Neural cell (in vitro differentiated cells): ENCODE measurements at regions not wholly inside any gene's neighbourhood (a gene's known extent, or its start where the extent isn't known, plus 50 kb on each side); places are given as distances from the start of the nearest gene placed in this dataset.

Experiments used
- H2AFZ ChIP-seq: fragments of 200-600, 300-800 bp; sonication (generic), shearing (Covaris generic); 2 replicates; pipeline ENCODE4 v1.6.0; 2014; ENCODE audit warnings: low read depth, mild to moderate bottlenecking, antibody characterized with exemption, low read length, moderate library complexity
- H3F3A ChIP-seq: fragments of 200-600 bp; shearing (Covaris generic); 2 replicates; pipeline ENCODE4 v1.6.1; 2016; ENCODE audit warnings: mild to moderate bottlenecking, moderate library complexity, mixed read lengths, antibody characterized with exemption, low read length; ENCODE audit not compliant: insufficient read depth, poor library complexity, severe bottlenecking
- H3K27ac ChIP-seq: fragments of 200-600, 300-800 bp; sonication (generic), shearing (Covaris generic); 2 replicates; pipeline ENCODE4 v1.5.1; 2014; ENCODE audit warnings: mild to moderate bottlenecking, low read length, moderate library complexity
- H3K27me3 ChIP-seq: fragments of 300-800, 200-600 bp; sonication (generic), shearing (Covaris generic); 2 replicates; pipeline ENCODE4 v1.6.0; 2014; ENCODE audit warnings: mild to moderate bottlenecking, low read depth, low read length, moderate library complexity; ENCODE audit not compliant: insufficient read depth
- H3K36me3 ChIP-seq: fragments of 300-800, 200-600 bp; sonication (generic), shearing (Covaris generic); 2 replicates; pipeline ENCODE4 v1.5.1; 2014; ENCODE audit warnings: mild to moderate bottlenecking, antibody characterized with exemption, low read length, moderate library complexity; ENCODE audit not compliant: insufficient read depth
- H3K4me2 ChIP-seq: fragments of 300-800, 200-600 bp; sonication (generic), shearing (Covaris generic); 2 replicates; pipeline ENCODE4 v1.6.0; 2014; ENCODE audit warnings: mild to moderate bottlenecking, low read length
- H3K4me3 ChIP-seq: fragments of 300-800, 200-600 bp; sonication (generic), shearing (Covaris generic); 2 replicates; pipeline ENCODE4 v1.5.1; 2014; ENCODE audit warnings: mild to moderate bottlenecking, low read length, moderate library complexity
- H3K79me2 ChIP-seq: fragments of 200-600 bp; shearing (Covaris generic); replicated peaks from 2 replicates; pipeline ENCODE4 v1.6.0; 2014; ENCODE audit warnings: mild to moderate bottlenecking, low read length, moderate library complexity; ENCODE audit not compliant: insufficient read depth
- H3K9ac ChIP-seq: fragments of 300-800, 200-600 bp; sonication (generic), shearing (Covaris generic); 2 replicates; pipeline ENCODE4 v1.6.1; 2016; ENCODE audit warnings: mild to moderate bottlenecking, low read length, mixed read lengths
- H3K9me2 ChIP-seq: fragments of 200-600 bp; shearing (Covaris generic); 2 replicates; pipeline ENCODE4 v1.6.1; 2016; ENCODE audit warnings: mild to moderate bottlenecking, low read length, mixed read lengths; ENCODE audit not compliant: insufficient read depth
- H3K9me3 ChIP-seq: fragments of 200-600, 300-800 bp; sonication (generic), shearing (Covaris generic); 2 replicates; pipeline ENCODE4 v1.6.1; 2016; ENCODE audit warnings: mild to moderate bottlenecking, mixed run types, low read length, moderate library complexity, mixed read lengths
- H4K20me1 ChIP-seq: fragments of 200-600 bp; shearing (Covaris generic); 2 replicates; pipeline ENCODE4 v1.6.1; 2016; ENCODE audit warnings: mild to moderate bottlenecking, mixed run types; ENCODE audit not compliant: insufficient read depth
- EP300 ChIP-seq: fragments of 450-650 bp; conservative IDR thresholded peaks from 2 replicates; pipeline ENCODE4 v1.6.1; 2014; ENCODE audit warnings: antibody characterized with exemption, mild to moderate bottlenecking, moderate library complexity; ENCODE audit not compliant: poor library complexity, severe bottlenecking
- EZH2 ChIP-seq: fragments of 200-600, 300-800 bp; shearing (Covaris generic), sonication (generic); IDR thresholded peaks from 2 replicates; pipeline ENCODE4 v1.6.1; 2014; ENCODE audit warnings: antibody characterized with exemption, low read length, borderline replicate concordance, mild to moderate bottlenecking; ENCODE audit not compliant: insufficient read depth, poor library complexity, severe bottlenecking
- MXI1 ChIP-seq: fragments of 450-650 bp; conservative IDR thresholded peaks from 2 replicates; pipeline ENCODE4 v1.6.1; 2014; ENCODE audit warnings: antibody characterized with exemption, mild to moderate bottlenecking; ENCODE audit not compliant: poor library complexity, severe bottlenecking
- POLR2AphosphoS5 ChIP-seq: IDR thresholded peaks from 2 replicates; pipeline ENCODE4 v1.6.1; 2012
- RAD21 ChIP-seq: fragments of 450-650 bp; conservative IDR thresholded peaks from 2 replicates; pipeline ENCODE4 v1.6.1; 2014; ENCODE audit warnings: antibody characterized with exemption, mild to moderate bottlenecking, moderate library complexity
- SMC3 ChIP-seq: fragments of 450-650 bp; conservative IDR thresholded peaks from 2 replicates; pipeline ENCODE4 v1.6.1; 2014; ENCODE audit warnings: antibody characterized with exemption, mild to moderate bottlenecking, moderate library complexity; ENCODE audit not compliant: poor library complexity
- TAF1 ChIP-seq: IDR thresholded peaks from 2 replicates; pipeline ENCODE4 v1.6.1; 2012; ENCODE audit warnings: low read depth
- TF ChIP-seq, protein P1 (sequence below): fragments of 450-650 bp; IDR thresholded peaks from 2 replicates; pipeline ENCODE4 v1.5.1; 2014; ENCODE audit warnings: antibody characterized with exemption, mild to moderate bottlenecking, moderate library complexity; ENCODE audit not compliant: poor library complexity, severe bottlenecking
- TF ChIP-seq, protein P2 (sequence below): IDR thresholded peaks from 2 replicates; pipeline ENCODE4 v1.6.1; 2012; ENCODE audit warnings: borderline replicate concordance

DNA sequence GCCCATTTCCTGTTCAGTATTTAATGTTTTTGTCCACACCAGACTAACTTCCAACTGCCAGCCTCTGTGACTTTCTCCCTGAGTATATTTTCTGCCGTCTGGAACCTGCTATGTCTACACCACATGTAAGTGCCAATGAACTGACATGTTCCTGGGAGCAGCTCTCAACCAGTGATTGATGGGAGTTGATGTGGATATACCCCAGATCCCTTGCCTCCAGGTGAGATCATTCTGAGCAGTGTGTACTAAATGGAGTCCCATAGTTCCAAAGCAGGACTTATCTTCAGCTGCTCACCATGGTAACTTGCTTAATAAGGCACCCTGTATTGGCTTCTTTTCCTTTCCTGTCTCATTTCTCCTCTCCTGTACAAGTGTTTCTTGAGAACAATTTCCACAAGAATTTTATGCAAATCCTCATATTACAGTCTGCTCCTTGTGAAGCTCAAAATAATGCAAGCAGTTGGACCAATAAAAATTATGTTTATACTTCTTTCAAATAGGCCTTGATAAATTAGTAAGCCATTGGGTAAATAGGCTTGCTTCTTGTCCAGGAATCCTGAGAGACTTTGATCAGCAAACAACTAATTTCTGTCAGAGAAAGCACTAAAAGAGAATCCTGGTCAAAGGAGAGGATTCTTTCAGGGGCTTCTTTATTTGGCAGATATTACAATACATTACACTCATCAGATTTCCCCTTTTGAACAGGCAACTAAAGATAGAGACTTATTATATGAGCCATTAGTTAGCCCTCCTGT is 911.7 kb upstream of the NDST4 start:
- no peak overlapping the region for H3K4me2 ChIP-seq
- H2AFZ ChIP-seq, result no peak overlapping the region
- no peaks in the 10 kb centered on the region for H3K9me3 ChIP-seq

DNA sequence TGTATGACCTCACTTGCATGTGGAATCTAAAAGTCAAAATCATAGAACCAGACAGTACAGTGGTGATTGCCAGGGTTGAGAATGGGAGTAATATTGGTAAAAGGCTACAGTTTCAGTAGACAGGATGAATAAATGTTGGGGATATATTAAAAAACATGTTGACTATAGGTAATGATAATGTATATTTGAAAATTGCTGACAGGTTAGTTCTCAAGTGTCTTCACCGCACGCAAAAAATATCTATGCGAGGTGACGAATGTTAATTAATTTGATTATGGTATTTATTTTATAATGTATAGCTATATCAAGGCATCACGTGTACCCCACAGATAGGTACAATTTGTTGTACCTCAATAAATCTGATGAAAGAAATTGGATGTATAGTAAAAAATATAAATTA is 909.6 kb upstream of the NDST4 start:
- no peaks in the 10 kb centered on the region for H3K9me3 ChIP-seq

More for the DNA sequence above, 911.7 kb upstream of the NDST4 start:
- TF ChIP-seq EP300 (peak; percentile 55), SMC3 (no peak)
- H3F3A ChIP-seq, result no peaks in the 10 kb centered on the region
- no peaks in the 10 kb centered on the region for H3K27me3 ChIP-seq
- no peak overlapping the region for H3K9ac ChIP-seq
- H3K79me2 ChIP-seq, result no peaks in the 10 kb centered on the region
- H3K27ac ChIP-seq, result peak overlapping the region; percentile 36
- H3K9me2 ChIP-seq, result no peaks in the 10 kb centered on the region
- H3K4me3 ChIP-seq, result no peak overlapping the region
- no peaks in the 10 kb centered on the region for H4K20me1 ChIP-seq
- H3K36me3 ChIP-seq, result no peaks in the 10 kb centered on the region

More for the DNA sequence above, 909.6 kb upstream of the NDST4 start:
- no peaks in the 10 kb centered on the region for H3K79me2 ChIP-seq
- no peaks in the 10 kb centered on the region for H4K20me1 ChIP-seq
- TF ChIP-seq, protein P1, sequence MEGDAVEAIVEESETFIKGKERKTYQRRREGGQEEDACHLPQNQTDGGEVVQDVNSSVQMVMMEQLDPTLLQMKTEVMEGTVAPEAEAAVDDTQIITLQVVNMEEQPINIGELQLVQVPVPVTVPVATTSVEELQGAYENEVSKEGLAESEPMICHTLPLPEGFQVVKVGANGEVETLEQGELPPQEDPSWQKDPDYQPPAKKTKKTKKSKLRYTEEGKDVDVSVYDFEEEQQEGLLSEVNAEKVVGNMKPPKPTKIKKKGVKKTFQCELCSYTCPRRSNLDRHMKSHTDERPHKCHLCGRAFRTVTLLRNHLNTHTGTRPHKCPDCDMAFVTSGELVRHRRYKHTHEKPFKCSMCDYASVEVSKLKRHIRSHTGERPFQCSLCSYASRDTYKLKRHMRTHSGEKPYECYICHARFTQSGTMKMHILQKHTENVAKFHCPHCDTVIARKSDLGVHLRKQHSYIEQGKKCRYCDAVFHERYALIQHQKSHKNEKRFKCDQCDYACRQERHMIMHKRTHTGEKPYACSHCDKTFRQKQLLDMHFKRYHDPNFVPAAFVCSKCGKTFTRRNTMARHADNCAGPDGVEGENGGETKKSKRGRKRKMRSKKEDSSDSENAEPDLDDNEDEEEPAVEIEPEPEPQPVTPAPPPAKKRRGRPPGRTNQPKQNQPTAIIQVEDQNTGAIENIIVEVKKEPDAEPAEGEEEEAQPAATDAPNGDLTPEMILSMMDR, result no peak
- TF ChIP-seq, protein P2, sequence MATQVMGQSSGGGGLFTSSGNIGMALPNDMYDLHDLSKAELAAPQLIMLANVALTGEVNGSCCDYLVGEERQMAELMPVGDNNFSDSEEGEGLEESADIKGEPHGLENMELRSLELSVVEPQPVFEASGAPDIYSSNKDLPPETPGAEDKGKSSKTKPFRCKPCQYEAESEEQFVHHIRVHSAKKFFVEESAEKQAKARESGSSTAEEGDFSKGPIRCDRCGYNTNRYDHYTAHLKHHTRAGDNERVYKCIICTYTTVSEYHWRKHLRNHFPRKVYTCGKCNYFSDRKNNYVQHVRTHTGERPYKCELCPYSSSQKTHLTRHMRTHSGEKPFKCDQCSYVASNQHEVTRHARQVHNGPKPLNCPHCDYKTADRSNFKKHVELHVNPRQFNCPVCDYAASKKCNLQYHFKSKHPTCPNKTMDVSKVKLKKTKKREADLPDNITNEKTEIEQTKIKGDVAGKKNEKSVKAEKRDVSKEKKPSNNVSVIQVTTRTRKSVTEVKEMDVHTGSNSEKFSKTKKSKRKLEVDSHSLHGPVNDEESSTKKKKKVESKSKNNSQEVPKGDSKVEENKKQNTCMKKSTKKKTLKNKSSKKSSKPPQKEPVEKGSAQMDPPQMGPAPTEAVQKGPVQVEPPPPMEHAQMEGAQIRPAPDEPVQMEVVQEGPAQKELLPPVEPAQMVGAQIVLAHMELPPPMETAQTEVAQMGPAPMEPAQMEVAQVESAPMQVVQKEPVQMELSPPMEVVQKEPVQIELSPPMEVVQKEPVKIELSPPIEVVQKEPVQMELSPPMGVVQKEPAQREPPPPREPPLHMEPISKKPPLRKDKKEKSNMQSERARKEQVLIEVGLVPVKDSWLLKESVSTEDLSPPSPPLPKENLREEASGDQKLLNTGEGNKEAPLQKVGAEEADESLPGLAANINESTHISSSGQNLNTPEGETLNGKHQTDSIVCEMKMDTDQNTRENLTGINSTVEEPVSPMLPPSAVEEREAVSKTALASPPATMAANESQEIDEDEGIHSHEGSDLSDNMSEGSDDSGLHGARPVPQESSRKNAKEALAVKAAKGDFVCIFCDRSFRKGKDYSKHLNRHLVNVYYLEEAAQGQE, result no peak
- no peak for TF ChIP-seq EP300
- no peak for TF ChIP-seq TAF1
- no peak for TF ChIP-seq SMC3
- TF ChIP-seq POLR2AphosphoS5, result no peak
- TF ChIP-seq EZH2, result no peak
- no peak for TF ChIP-seq MXI1
- TF ChIP-seq RAD21, result no peak
- no peak overlapping the region for H3K9ac ChIP-seq
- H3F3A ChIP-seq, result no peaks in the 10 kb centered on the region
- H3K4me2 ChIP-seq, result no peak overlapping the region
- no peak overlapping the region for H2AFZ ChIP-seq
- H3K4me3 ChIP-seq, result no peak overlapping the region
- no peak overlapping the region for H3K27ac ChIP-seq
- H3K36me3 ChIP-seq, result no peaks in the 10 kb centered on the region
- no peaks in the 10 kb centered on the region for H3K9me2 ChIP-seq
- H3K27me3 ChIP-seq, result no peaks in the 10 kb centered on the region
